Activated naive CD8-positive, alpha-beta T cell treated with anti-CD3 and anti-CD28 coated beads, Interleukin-2, amount 50 U/mL, for 16 hours (primary cell): ENCODE measurements at regions not wholly inside any gene's neighbourhood (a gene's known extent, or its start where the extent isn't known, plus 50 kb on each side); places are given as distances from the start of the nearest gene placed in this dataset.

Experiments used
- DNase-seq: peaks from one replicate; pipeline ENCODE4 v3.0.0-alpha.2; 2020; ENCODE audit warnings: low read depth, low spot score

DNA sequence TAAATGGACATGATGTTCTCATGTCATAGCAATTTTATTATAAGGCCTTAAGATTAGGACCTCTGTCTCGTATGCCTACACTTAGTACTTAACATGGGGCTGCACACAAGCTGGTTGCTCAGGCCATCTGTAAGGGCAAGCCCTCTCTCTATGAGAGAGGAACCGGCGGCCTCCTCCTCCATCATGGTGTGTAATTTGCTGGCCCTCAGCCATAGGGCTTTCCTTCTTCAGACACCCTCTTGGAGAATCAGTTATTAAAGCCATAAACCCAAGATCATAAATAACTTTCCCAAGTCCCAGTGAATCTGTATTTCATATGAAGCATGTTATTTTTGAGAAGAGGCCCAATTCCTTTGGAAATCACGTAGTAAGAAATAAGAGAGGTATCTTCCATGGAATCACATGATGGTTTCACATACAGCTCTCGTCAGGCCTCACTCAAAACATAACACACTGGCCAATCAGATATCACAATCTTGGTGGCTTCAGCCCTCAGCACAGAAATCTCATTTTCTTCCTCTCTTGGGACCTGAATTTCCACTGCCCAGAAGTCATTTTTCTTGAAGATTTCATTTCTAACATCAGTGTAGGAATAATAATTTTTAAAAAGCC lies 92.6 kb downstream of the RDH14 start:
- no peak for DNase-seq

GRCh38 chr2:18465979-18466378 lies 94.5 kb downstream of the RDH14 start:
- DNase-seq = no peak

DNA sequence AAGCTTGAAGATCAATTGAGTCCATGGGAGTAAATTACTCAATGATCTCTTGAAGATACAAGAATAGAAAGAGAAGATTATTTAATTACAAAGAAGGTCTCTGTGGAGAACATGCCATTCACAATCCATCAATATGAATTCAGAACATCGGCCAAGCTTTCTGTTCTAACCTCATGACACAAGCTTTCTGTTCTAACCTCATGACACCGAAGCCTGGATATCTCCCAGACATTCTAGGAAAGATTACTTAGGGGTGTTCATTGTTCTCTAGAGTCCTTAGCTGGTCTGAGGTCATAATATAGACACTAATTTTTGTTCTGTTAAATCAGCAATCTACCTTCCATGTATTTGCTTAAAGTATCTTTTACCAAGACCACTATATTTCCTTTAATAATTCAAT lies 95.5 kb downstream of the RDH14 start:
- no peak for DNase-seq

GRCh38 chr2:18456026-18456425 lies 104.4 kb downstream of the RDH14 start:
- no peak for DNase-seq

DNA sequence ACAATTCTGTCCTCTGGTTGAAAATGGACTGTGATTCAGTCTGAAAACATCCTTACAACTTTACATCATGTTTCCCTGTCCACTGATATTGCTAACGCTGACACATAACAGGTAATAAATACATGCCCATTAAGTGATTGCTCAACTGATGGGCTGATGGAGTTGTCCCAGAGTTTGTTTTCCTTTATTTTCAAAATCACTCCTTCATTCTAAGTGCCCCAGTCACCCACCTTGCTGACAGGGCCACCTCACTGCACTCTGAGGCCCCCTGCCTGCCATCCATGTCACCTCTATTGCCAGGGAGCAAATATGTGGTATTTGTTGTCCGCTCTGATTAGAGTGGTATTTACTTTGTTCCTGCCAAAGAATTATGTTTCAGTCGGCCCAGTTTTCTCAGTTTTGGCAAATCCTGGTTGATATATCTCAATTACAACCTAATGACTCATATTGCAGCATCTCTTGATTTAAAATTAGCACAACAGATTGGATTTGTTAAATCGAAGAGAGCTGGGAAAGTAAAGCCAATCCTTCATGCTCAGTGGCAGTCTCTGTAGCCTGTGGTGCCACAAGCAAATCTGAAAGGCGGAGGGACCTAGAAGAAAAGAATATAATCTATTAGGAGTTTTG lies 105.1 kb downstream of the RDH14 start:
- DNase-seq = no peak

- no peak for DNase-seq
Measured at GRCh38 chr2:18454692-18455235, 105.7 kb downstream of the RDH14 start.

- no peak for DNase-seq
Measured at GRCh38 chr2:18446715-18447114, 113.7 kb downstream of the RDH14 start.

DNA sequence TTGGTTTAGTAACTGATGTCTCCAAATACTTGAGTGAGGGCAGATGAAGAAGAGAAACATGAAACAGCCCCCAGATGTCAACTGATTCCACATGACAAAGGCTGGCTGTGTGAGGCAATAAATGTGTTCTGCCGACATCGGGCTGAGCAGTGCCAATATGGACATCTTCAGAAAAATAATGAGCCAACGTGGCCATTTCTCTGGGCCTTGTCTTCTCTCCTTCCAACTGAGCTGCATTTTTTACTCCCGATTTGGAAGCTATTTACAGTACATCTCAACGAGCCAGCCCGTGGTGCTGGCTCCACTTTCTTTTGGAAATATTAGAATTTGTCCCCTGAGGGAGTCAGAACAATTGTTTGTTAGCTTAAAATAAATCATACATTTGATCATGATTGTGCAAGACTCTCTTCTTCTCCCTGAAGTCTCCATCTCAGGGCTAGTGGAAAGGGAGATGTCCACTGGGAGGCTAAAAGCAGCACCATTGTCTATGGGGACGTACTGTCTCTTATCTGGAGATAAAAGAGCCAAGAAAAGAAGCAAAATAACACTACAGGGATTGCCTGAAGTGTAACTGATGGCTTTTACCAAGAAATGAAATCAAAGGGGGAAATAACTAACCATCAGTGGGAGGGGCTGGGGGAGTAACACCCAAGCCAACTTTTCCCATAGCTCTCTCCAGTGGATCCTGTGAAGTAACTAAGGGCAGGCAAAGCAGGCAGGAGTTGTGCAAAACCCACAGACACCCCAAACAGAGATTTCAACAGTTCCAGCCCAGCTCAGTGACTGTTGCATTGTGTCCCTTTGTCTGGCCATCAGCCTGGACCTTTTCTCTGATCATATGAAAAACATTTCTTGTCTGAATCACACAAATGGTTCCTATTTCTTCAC lies 114.8 kb downstream of the RDH14 start:
- no peak for DNase-seq

GRCh38 chr2:18444806-18445205 lies 115.6 kb downstream of the RDH14 start:
- no peak for DNase-seq

GRCh38 chr2:18441583-18441982 lies 118.9 kb downstream of the RDH14 start:
- DNase-seq = no peak

DNA sequence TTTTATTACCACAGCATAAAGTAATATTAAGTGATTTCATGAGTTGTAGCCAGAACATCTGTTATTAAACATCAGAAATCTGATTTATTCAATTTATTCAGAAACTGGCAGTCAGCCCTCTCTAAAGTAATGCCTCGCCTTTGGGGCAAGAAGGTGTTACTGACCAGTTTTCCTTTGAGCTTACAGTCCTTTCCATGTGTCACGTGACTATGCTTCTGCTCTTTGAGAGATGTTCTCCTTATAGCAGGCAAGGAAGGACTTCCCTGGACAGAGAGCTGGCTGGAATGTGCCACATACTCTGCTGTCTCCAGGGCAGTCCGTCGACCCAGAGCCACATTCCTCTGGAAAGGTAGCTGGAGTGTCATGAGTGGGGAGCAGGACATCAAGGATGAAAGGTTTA lies 119.7 kb downstream of the RDH14 start:
- no peak for DNase-seq

DNA sequence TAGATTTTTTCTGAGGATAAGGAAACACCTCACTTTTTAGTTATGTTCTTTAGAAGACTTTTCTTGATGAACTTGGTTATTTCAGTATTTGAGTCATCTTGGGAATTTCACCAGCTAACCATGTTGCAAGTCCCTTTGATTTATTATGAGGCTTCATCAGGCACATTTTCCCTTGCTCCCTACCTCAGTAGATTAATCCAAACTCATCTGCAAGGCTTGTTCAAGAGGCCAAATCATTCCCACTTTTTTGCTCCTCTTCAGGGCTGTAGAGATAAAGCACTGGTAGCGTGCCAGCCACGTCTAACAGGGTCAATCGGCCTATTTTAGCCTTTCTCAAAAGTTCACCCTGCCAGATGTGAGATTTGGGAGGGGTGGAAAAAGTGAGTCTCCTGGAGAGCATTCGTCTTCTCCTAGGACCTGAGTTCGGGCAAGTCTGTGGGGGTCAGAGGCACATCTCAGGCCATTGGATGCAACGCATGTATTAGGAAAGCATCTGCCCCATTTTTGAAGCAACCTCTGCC lies 120.3 kb downstream of the RDH14 start:
- no peak for DNase-seq

DNA sequence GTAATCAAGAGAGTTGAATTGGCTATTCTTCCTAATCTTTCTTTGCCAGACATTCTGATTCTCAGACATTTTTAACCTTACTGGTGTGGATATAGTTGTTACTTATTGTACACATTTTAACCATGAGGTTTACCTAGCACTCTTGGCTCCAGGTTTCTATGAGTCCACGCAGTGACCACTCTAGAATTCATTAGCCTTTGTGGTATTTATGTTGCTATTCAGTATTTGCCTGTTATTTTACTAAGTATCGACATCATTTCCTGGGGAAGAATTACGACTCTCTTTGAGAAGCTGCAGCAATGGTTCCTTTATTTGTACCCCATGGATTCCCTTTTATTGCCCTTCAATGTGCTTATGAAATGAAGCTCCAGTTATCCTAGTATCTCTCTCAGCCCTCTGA lies 120.7 kb downstream of the RDH14 start:
- no peak for DNase-seq

DNA sequence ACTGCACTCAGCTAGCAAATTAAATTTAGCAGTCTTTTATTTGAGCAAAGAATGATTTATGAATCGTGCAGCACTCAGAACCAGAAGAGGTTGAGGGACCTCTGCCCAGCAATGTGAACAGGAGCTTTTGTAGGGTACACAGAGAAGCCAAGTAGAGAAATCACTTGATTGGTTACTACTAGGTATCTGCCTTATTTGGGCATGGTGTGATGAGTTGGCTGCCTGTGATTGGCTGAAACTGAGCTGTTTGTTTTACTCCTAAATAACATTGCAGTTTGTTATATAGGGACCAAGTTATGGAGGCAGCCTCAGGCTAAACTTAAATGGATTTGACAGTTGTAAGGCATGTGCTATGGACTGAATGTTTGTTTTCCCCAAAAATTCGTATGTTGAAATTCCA lies 122.5 kb downstream of the RDH14 start:
- no peak for DNase-seq

GRCh38 chr2:18436503-18437005 lies 123.9 kb downstream of the RDH14 start:
- no peak for DNase-seq

DNA sequence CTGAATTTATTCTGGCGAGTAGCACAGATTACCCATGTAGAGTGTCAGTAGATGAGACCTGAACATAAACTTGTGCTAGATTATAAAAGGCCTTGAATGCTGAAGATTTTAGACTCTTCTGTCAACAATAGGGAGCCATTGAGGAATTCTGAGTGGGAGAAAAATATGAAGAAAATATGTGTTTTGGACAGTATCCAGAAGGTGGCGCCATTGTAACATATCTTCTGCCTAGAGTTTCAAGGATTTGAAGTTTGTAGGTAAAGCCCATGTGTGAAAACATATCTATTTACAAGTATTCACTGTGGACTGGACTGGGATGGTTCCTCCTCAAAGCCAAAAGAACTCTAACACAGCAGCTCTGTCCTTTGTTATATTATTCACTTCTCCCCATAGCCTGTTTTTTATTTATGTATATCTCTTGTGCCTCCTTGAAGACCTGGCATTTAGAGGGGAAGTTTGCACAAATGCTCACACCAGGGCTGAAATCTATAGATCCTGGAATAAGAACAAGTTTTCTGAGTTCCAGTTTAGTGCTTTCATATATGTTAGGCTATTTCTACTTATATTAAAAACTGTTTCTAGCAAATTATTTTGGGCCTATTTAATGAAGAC lies 124.9 kb downstream of the RDH14 start:
- DNase-seq = no peak

DNA sequence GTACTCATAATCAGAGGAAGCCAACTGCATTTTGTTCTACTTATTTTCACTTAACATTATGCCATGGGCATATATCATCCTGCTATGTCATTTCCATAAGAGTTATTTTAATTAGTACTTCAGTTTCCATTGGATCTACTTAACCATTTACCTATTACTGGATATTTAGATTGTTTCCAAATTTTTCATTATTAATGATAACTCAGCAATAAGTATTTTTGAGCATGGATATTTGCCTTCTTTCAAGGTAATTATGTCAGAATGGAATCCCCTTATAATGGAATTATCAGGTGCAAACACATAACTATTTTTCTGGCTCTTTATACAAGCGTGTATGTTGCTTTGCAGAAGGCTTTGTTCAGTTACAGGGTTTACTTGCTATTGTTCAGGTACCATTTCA lies 126.6 kb downstream of the RDH14 start:
- no peak for DNase-seq

DNA sequence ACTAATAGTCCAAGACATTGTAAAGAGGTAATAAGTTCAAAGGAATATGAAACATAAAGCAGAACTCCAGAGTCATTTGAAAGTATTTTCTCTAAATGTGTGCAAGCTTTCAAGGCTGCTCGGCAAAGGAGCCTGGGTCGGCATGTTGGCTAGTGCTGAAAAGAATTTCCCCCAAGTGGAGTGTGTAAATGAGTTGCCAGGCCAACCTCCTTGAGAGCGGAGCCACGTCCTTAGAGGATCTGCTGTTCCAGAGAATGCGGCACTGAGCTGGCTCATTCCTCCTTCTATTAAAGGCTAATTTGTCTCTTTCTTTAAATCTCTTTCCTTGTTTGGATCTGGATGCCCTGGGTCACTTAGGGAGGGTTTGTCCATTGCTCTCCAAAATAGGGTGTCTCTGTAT lies 127.5 kb downstream of the RDH14 start:
- DNase-seq = no peak

DNA sequence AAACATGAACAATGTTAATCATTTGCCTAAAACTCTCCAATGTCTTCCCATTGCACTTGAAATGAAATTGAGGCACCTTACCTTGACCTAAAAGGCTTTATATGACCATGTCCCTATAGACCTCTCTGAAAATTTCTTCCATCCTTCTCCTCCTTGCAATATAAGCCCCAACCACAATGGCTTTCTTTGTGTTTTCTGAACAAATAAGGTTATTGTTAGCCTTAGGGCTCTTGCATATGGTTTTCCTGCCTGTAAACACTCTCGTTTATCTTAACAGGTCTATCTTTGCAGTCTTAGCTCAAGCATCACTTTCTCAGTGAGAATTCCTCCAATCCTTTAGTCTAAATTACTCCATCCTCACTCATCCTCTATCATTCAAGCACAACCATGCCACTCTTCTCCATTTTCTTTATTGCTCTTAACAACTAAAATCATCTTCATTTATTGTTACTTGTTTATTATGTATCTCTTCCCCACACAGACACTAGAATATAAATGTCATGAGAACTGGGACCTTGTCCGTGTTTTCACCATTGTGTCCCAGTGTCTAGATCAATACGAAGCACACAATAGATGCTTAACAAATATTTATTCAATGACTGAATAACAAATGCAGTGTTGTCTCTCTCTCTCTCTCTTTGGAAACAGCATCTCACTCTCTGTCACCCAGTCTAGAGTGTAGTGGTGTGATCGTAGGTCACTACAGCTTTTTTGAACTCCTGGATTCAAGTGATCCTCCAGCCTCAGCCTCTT lies 129.3 kb downstream of the RDH14 start:
- no peak for DNase-seq

- no peak for DNase-seq
Measured at GRCh38 chr2:18428516-18428915, 131.9 kb downstream of the RDH14 start.

GRCh38 chr2:18427762-18428161 lies 132.7 kb downstream of the RDH14 start:
- DNase-seq = no peak
